Calu3 (cell line): ENCODE measurements at regions not wholly inside any gene's neighbourhood (a gene's known extent, or its start where the extent isn't known, plus 50 kb on each side); places are given as distances from the start of the nearest gene placed in this dataset.

ENCODE experiments used
- BruUV-seq: library from RNA; stranded (reverse); fragments of 400-500 nt; replicated peaks from 2 replicates; lab custom pipeline; 2021; lab: Mats Ljungman, UMichigan
- CTCF ChIA-PET: fragments of 300-600 bp; sonication (Branson Sonifier 250); formaldehyde crosslinking; loops from one replicate; lab custom pipeline; 2022; ENCODE audit warnings: antibody characterized with exemption; lab: Charles Lee
- DNase-seq: peaks from one replicate; pipeline ENCODE4 v3.0.0; 2022
- H3K27ac Mint-ChIP-seq: one replicate; pipeline ENCODE4 v1.8.0; 2022; ENCODE audit warnings: mixed read lengths; ENCODE audit not compliant: unreplicated experiment
- H3K27me3 Mint-ChIP-seq: one replicate; pipeline ENCODE4 v1.8.0; 2022; ENCODE audit warnings: mixed read lengths; ENCODE audit not compliant: unreplicated experiment
- H3K36me3 Mint-ChIP-seq: one replicate; pipeline ENCODE4 v1.8.0; 2022; ENCODE audit warnings: mild to moderate bottlenecking, moderate library complexity, mixed read lengths; ENCODE audit not compliant: insufficient read depth, unreplicated experiment
- H3K4me1 Mint-ChIP-seq: one replicate; pipeline ENCODE4 v1.8.0; 2022; ENCODE audit warnings: mild to moderate bottlenecking, low read depth, mixed read lengths; ENCODE audit not compliant: unreplicated experiment
- H3K4me3 Mint-ChIP-seq: one replicate; pipeline ENCODE4 v1.8.0; 2022; ENCODE audit warnings: mild to moderate bottlenecking, low read depth, moderate library complexity, mixed read lengths; ENCODE audit not compliant: unreplicated experiment
- H3K9me3 Mint-ChIP-seq: one replicate; pipeline ENCODE4 v1.8.0; 2022; ENCODE audit warnings: low read depth, mixed read lengths; ENCODE audit not compliant: unreplicated experiment
- CTCF ChIP-seq: fragments of 200-600 bp; IDR thresholded peaks from one replicate; pipeline ENCODE4 v1.8.0; 2022; ENCODE audit warnings: antibody characterized with exemption; ENCODE audit not compliant: unreplicated experiment
- intact Hi-C: fragments of 100-400 bp; cut with micrococcal nuclease; formaldehyde crosslinking; loops from one replicate; pipeline ENCODE4 v1.10.0; 2022; ENCODE audit not compliant: unreplicated experiment

GRCh38 chr3:8186213-8186612, 315.4 kb upstream of the LMCD1 start:
- no peaks in the 10 kb centered on the region for H3K4me1 Mint-ChIP-seq
- H3K36me3 Mint-ChIP-seq: no peaks in the 10 kb centered on the region
- H3K27me3 Mint-ChIP-seq: no peaks in the 10 kb centered on the region
- CTCF ChIA-PET: no interaction called here
- no peak overlapping the region for H3K4me3 Mint-ChIP-seq
- intact Hi-C loops: no loop called here
- DNase-seq: no peak
- BruUV-seq: no TSS peak
- TF ChIP-seq CTCF: no peak
- H3K27ac Mint-ChIP-seq: no peak overlapping the region
- peaks cover under 1% of the 10 kb centered on the region for H3K9me3 Mint-ChIP-seq

- no peak overlapping the region for H3K4me3 Mint-ChIP-seq
- BruUV-seq: no TSS peak
- no peaks in the 10 kb centered on the region for H3K36me3 Mint-ChIP-seq
- CTCF ChIA-PET: no interaction called here
- intact Hi-C loops: no loop called here
- no peaks in the 10 kb centered on the region for H3K27me3 Mint-ChIP-seq
- TF ChIP-seq CTCF: no peak
- no peak overlapping the region for H3K27ac Mint-ChIP-seq
- no peak for DNase-seq
- peaks cover 6% of the 10 kb centered on the region for H3K9me3 Mint-ChIP-seq
- H3K4me1 Mint-ChIP-seq: no peaks in the 10 kb centered on the region
These were observed 313.6 kb upstream of the LMCD1 start for GRCh38 chr3:8187996-8188395.

GRCh38 chr3:8189051-8189450, 312.6 kb upstream of the LMCD1 start:
- no TSS peak for BruUV-seq
- CTCF ChIA-PET: no interaction called here
- Mint-ChIP-seq H3K4me1 (no peaks in the 10 kb centered on the region), H3K4me3 (no peak overlapping the region), H3K27ac (no peak overlapping the region), H3K9me3 (peaks cover 6% of the 10 kb centered on the region), H3K36me3 (no peaks in the 10 kb centered on the region), H3K27me3 (no peaks in the 10 kb centered on the region)
- intact Hi-C loops: no loop called here
- TF ChIP-seq CTCF: no peak
- no peak for DNase-seq

- Mint-ChIP-seq H3K9me3 (peaks cover 9% of the 10 kb centered on the region), H3K36me3 (no peaks in the 10 kb centered on the region), H3K4me1 (no peaks in the 10 kb centered on the region), H3K4me3 (no peak overlapping the region), H3K27ac (no peak overlapping the region), H3K27me3 (no peaks in the 10 kb centered on the region)
- BruUV-seq: no TSS peak
- CTCF ChIA-PET: no interaction called here
- no peak for TF ChIP-seq CTCF
- intact Hi-C loops: no loop called here
- no peak for DNase-seq
These were observed 310.2 kb upstream of the LMCD1 start for GRCh38 chr3:8191406-8191805.
